Smooth muscle cell (in vitro differentiated cells): ENCODE measurements at regions not wholly inside any gene's neighbourhood (a gene's known extent, or its start where the extent isn't known, plus 50 kb on each side); places are given as distances from the start of the nearest gene placed in this dataset.
"Not testable (repeated sequence)": the region's sequence is repeated elsewhere in the genome, so short reads cannot be mapped to it uniquely, and the experiment has no call there.

ENCODE experiments used
- DNase-seq: peaks from one replicate; lab custom pipeline; 2025; ENCODE audit not compliant: unreplicated experiment; lab: John Stamatoyannopoulos, UW
- H2AFZ ChIP-seq: fragments of 200-600 bp; sonication (generic); 2 replicates; pipeline ENCODE4 v1.6.0; 2016; ENCODE audit warnings: antibody characterized with exemption, low read depth, mild to moderate bottlenecking
- H3F3A ChIP-seq: fragments of 200-600 bp; sonication (generic); 2 replicates; pipeline ENCODE4 v1.6.0; 2017; ENCODE audit warnings: antibody characterized with exemption, low read depth
- H3K27ac ChIP-seq: fragments of 200-600 bp; sonication (generic); 2 replicates; pipeline ENCODE4 v1.5.1; 2016; ENCODE audit warnings: low read depth, mild to moderate bottlenecking
- H3K27me3 ChIP-seq: fragments of 200-600 bp; sonication (generic); 2 replicates; pipeline ENCODE4 v1.6.1; 2016; ENCODE audit warnings: low read depth, mild to moderate bottlenecking
- H3K36me3 ChIP-seq: fragments of 200-600 bp; sonication (generic); 2 replicates; pipeline ENCODE4 v1.5.1; 2016; ENCODE audit warnings: low read depth
- H3K4me1 ChIP-seq: fragments of 200-600 bp; sonication (generic); 2 replicates; pipeline ENCODE4 v1.5.1; 2016; ENCODE audit warnings: low read depth
- H3K4me2 ChIP-seq: fragments of 200-600 bp; sonication (generic); 2 replicates; pipeline ENCODE4 v1.6.0; 2016; ENCODE audit warnings: mild to moderate bottlenecking
- H3K4me3 ChIP-seq: fragments of 200-600 bp; sonication (generic); 2 replicates; pipeline ENCODE4 v1.5.1; 2016; ENCODE audit warnings: mild to moderate bottlenecking
- H3K79me2 ChIP-seq: fragments of 200-600 bp; sonication (generic); 2 replicates; pipeline ENCODE4 v1.6.0; 2016; ENCODE audit warnings: low read depth, mild to moderate bottlenecking
- H3K9ac ChIP-seq: fragments of 200-600 bp; sonication (generic); 2 replicates; pipeline ENCODE4 v1.6.0; 2016; ENCODE audit warnings: low read depth
- H3K9me3 ChIP-seq: fragments of 200-600 bp; sonication (generic); replicated peaks from 2 replicates; pipeline ENCODE4 v1.5.1; 2016; ENCODE audit warnings: low read depth
- H4K20me1 ChIP-seq: fragments of 200-600 bp; sonication (generic); 2 replicates; pipeline ENCODE4 v1.6.0; 2016; ENCODE audit warnings: low read depth
- WGBS: methylation state at CpG from one replicate; pipeline ENCODE4 v1.1.7; 2016; ENCODE audit warnings: low lambda C conversion rate; 5-methylcytosine and 5-hydroxymethylcytosine counted together
- TF ChIP-seq, protein P1 (sequence below): fragments of 200-600 bp; sonication (generic); IDR thresholded peaks from 2 replicates; pipeline ENCODE4 v1.5.1; 2017; ENCODE audit warnings: borderline replicate concordance, mild to moderate bottlenecking, antibody characterized with exemption; ENCODE audit not compliant: insufficient read depth, poor library complexity, severe bottlenecking

DNA sequence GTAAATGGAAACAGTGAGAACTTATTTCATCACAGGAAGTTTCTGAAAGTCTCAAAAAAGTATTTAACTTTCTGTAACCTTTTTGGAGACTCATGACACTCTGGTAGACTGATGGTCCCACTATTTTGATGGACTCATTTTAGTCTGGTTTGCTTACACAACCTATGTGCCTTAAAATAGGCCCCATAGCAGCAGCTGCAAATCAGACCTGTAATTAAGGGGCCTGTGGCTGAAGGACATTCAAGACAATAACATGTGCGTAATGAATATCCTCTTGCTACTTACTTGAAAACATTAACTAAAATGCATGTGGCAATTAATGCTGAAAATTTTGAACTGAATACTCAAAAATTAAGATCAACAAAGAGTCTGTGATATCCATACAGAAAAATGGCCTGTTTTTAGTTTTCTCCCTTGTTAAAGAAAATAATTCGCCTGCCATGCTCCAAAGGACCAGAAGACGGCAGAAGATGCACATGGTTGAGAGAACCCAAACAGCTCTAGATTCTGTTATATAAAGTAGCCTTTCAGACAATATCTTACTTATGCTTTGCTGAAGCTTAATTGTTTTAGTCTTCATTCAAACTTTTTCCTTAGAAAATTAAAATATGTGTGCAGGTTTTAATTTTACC, 568.5 kb downstream of the KCNA4 start:
- no peak overlapping the region for H3K9ac ChIP-seq
- TF ChIP-seq, protein P1, sequence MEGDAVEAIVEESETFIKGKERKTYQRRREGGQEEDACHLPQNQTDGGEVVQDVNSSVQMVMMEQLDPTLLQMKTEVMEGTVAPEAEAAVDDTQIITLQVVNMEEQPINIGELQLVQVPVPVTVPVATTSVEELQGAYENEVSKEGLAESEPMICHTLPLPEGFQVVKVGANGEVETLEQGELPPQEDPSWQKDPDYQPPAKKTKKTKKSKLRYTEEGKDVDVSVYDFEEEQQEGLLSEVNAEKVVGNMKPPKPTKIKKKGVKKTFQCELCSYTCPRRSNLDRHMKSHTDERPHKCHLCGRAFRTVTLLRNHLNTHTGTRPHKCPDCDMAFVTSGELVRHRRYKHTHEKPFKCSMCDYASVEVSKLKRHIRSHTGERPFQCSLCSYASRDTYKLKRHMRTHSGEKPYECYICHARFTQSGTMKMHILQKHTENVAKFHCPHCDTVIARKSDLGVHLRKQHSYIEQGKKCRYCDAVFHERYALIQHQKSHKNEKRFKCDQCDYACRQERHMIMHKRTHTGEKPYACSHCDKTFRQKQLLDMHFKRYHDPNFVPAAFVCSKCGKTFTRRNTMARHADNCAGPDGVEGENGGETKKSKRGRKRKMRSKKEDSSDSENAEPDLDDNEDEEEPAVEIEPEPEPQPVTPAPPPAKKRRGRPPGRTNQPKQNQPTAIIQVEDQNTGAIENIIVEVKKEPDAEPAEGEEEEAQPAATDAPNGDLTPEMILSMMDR = peak; percentile 67
- H4K20me1 ChIP-seq = no peaks in the 10 kb centered on the region
- no peak for DNase-seq
- no peaks in the 10 kb centered on the region for H3K9me3 ChIP-seq
- H3K27me3 ChIP-seq = no peaks in the 10 kb centered on the region
- 53% methylated on average over 3 of the region's 3 CpGs for WGBS
- H3K4me1 ChIP-seq = no peaks in the 10 kb centered on the region
- no peak overlapping the region for H2AFZ ChIP-seq
- H3K27ac ChIP-seq = no peak overlapping the region
- H3F3A ChIP-seq = no peaks in the 10 kb centered on the region
- H3K79me2 ChIP-seq = no peaks in the 10 kb centered on the region
- no peaks in the 10 kb centered on the region for H3K36me3 ChIP-seq
- H3K4me3 ChIP-seq = no peak overlapping the region
- H3K4me2 ChIP-seq = no peak overlapping the region

DNA sequence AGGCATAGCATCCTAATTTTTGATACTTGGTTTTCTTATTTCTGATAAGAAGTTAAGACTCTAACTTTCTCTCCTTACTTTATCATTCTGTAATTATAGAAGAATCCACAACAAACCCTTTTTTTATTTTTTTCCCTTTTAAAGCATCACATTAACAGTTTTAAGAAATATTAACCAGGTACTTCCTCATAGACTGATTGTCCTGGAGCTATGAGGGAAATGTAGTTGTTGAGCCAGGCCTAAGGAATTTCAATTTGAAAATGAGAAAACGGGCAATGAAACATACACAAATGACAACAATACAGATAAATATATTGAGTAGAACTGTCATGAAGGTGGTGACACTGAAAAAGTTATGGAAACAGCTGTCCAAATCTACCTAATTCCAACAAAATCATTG, 569.0 kb downstream of the KCNA4 start:
- Histone ChIP-seq H3K36me3 (no peaks in the 10 kb centered on the region), H3K9me3 (no peaks in the 10 kb centered on the region), H3K27ac (no peak overlapping the region), H2AFZ (no peak overlapping the region), H3K27me3 (no peaks in the 10 kb centered on the region), H3K9ac (no peak overlapping the region), H3K4me3 (no peak overlapping the region), H3F3A (no peaks in the 10 kb centered on the region), H3K4me2 (no peak overlapping the region), H3K4me1 (no peaks in the 10 kb centered on the region), H4K20me1 (no peaks in the 10 kb centered on the region), H3K79me2 (no peaks in the 10 kb centered on the region)
- DNase-seq = no peak
- WGBS = 93% methylated on average over 1 of the region's 1 CpG
- TF ChIP-seq, protein P1 = no peak

DNA sequence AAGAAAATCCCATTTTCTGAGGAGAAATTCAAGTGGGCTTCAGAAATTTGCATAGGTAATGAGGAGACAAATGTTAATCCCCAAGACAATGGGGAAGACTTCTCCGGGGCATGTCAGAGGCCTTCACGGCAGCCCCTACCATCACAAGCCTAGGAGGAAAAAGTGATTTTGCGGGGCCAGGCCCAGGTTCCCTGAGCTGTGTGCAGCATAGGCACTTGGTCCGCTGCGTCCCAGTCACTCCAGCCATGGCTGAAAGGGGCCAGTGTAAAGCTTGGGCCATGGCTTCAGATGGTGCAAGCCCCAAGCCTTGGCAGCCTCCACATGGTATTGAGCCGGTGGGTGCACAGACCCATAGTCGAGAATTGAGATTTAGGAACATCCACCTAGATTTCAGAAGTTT, 570.7 kb downstream of the KCNA4 start:
- DNase-seq = no peak
- TF ChIP-seq, protein P1 = no peak
- Histone ChIP-seq H3K27me3 (no peaks in the 10 kb centered on the region), H3K4me1 (no peaks in the 10 kb centered on the region), H3K79me2 (no peaks in the 10 kb centered on the region), H3K9me3 (no peaks in the 10 kb centered on the region), H3K9ac (no peak overlapping the region), H3K36me3 (no peaks in the 10 kb centered on the region), H4K20me1 (no peaks in the 10 kb centered on the region), H3F3A (no peaks in the 10 kb centered on the region), H3K4me2 (no peak overlapping the region), H2AFZ (no peak overlapping the region), H3K4me3 (no peak overlapping the region), H3K27ac (no peak overlapping the region)
- 92% methylated on average over 7 of the region's 7 CpGs for WGBS

DNA sequence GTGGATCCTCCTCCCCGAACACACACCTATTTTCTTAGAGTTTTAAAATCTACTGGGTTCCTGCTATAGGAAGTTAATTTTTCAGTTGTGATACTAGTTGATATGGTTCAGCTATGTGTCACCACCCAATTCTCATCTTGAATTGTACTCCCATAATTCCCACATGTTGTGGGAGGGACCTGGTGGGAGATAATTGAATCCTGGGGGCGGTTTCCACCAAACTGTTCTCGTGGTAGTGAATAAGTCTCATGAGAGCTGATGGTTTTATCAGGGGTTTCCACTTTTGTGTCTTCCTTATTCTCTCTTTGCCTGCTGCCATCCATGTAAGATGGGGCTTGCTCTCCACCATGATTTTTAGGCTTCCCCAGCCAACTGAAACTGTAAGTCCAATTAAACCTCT, 571.6 kb downstream of the KCNA4 start:
- not testable (repeated sequence) for H3K9ac ChIP-seq, H3F3A ChIP-seq, H3K36me3 ChIP-seq, H3K4me1 ChIP-seq, H3K4me3 ChIP-seq, H3K79me2 ChIP-seq, H2AFZ ChIP-seq, H4K20me1 ChIP-seq, H3K4me2 ChIP-seq, DNase-seq, H3K9me3 ChIP-seq, H3K27me3 ChIP-seq, H3K27ac ChIP-seq
- WGBS = 91% methylated on average over 3 of the region's 3 CpGs
